Memory B cell (primary cell): ENCODE measurements at regions not wholly inside any gene's neighbourhood (a gene's known extent, or its start where the extent isn't known, plus 50 kb on each side); places are given as distances from the start of the nearest gene placed in this dataset.

Source experiments
- ATAC-seq: fragments of 150-1000 bp; cut with Tn5 transposase; 2 replicates; pipeline ENCODE4 v1.10.0; 2021; ENCODE audit warnings: low read depth, mild to moderate bottlenecking, moderate library complexity
- DNase-seq, 2 donors: peaks; one replicate each; pipeline ENCODE4 v3.0.0; 2022; ENCODE audit warnings: low spot score in 2 of 2
- H3K27ac Mint-ChIP-seq: one replicate; pipeline ENCODE4 v1.8.0; 2022; ENCODE audit warnings: mild to moderate bottlenecking, moderate library complexity, mixed read lengths
- H3K27me3 Mint-ChIP-seq: one replicate; pipeline ENCODE4 v1.8.0; 2022; ENCODE audit warnings: mixed read lengths
- H3K36me3 Mint-ChIP-seq: one replicate; pipeline ENCODE4 v1.8.0; 2022; ENCODE audit warnings: mild to moderate bottlenecking, mixed read lengths
- H3K4me1 Mint-ChIP-seq: one replicate; pipeline ENCODE4 v1.8.0; 2022; ENCODE audit warnings: mixed read lengths
- H3K4me3 Mint-ChIP-seq: one replicate; pipeline ENCODE4 v1.8.0; 2022; ENCODE audit warnings: mild to moderate bottlenecking, moderate library complexity, mixed read lengths
- H3K9me3 Mint-ChIP-seq: one replicate; pipeline ENCODE4 v1.8.0; 2022; ENCODE audit warnings: mixed read lengths

GRCh38 chr2:34012715-34013302, 413.7 kb upstream of the FAM98A start:
- Mint-ChIP-seq H3K9me3 (peaks cover 2% of the 10 kb centered on the region), H3K36me3 (no peaks in the 10 kb centered on the region)
- DNase-seq: no peak

GRCh38 chr2:34011684-34012083, 412.6 kb upstream of the FAM98A start:
- Mint-ChIP-seq H3K27ac (no peak overlapping the region), H3K4me3 (no peak overlapping the region), H3K9me3 (peaks cover 2% of the 10 kb centered on the region), H3K4me1 (no peaks in the 10 kb centered on the region), H3K27me3 (peaks cover 4% of the 10 kb centered on the region), H3K36me3 (no peaks in the 10 kb centered on the region)
- DNase-seq: no peak
- ATAC-seq: no peak

More at GRCh38 chr2:34012715-34013302, 413.7 kb upstream of the FAM98A start:
- Mint-ChIP-seq H3K27ac (no peak overlapping the region), H3K27me3 (peaks cover 4% of the 10 kb centered on the region), H3K4me3 (no peak overlapping the region), H3K4me1 (no peaks in the 10 kb centered on the region)
- ATAC-seq: no peak

- ATAC-seq (no peak), DNase-seq (no peak)
- Mint-ChIP-seq H3K9me3 (no peaks in the 10 kb centered on the region), H3K27ac (no peak overlapping the region), H3K4me1 (no peaks in the 10 kb centered on the region), H3K27me3 (peaks cover 2% of the 10 kb centered on the region), H3K36me3 (no peaks in the 10 kb centered on the region), H3K4me3 (no peak overlapping the region)
Observed at GRCh38 chr2:34005901-34006300, 406.8 kb upstream of the FAM98A start.

GRCh38 chr2:34004936-34005335, 405.8 kb upstream of the FAM98A start:
- DNase-seq (no peak), ATAC-seq (no peak)
- no peak overlapping the region for H3K4me3 Mint-ChIP-seq
- no peaks in the 10 kb centered on the region for H3K4me1 Mint-ChIP-seq
- no peaks in the 10 kb centered on the region for H3K9me3 Mint-ChIP-seq
- no peaks in the 10 kb centered on the region for H3K36me3 Mint-ChIP-seq
- H3K27me3 Mint-ChIP-seq: no peaks in the 10 kb centered on the region
- H3K27ac Mint-ChIP-seq: no peak overlapping the region

GRCh38 chr2:34003795-34004194, 404.7 kb upstream of the FAM98A start:
- no peak overlapping the region for H3K4me3 Mint-ChIP-seq
- DNase-seq: no peak

GRCh38 chr2:34001557-34001956, 402.5 kb upstream of the FAM98A start:
- Mint-ChIP-seq H3K36me3 (no peaks in the 10 kb centered on the region), H3K27ac (no peak overlapping the region), H3K4me1 (no peaks in the 10 kb centered on the region), H3K4me3 (no peak overlapping the region), H3K27me3 (no peaks in the 10 kb centered on the region), H3K9me3 (peaks cover 13% of the 10 kb centered on the region)
- ATAC-seq: no peak
- DNase-seq: no peak

More at GRCh38 chr2:34003795-34004194, 404.7 kb upstream of the FAM98A start:
- Mint-ChIP-seq H3K27ac (no peak overlapping the region), H3K36me3 (no peaks in the 10 kb centered on the region), H3K9me3 (no peaks in the 10 kb centered on the region), H3K4me1 (no peaks in the 10 kb centered on the region), H3K27me3 (no peaks in the 10 kb centered on the region)
- no peak for ATAC-seq

GRCh38 chr2:33984131-33984530, 385.0 kb upstream of the FAM98A start:
- H3K27me3 Mint-ChIP-seq: no peaks in the 10 kb centered on the region
- H3K4me3 Mint-ChIP-seq: no peak overlapping the region
- no peaks in the 10 kb centered on the region for H3K4me1 Mint-ChIP-seq
- H3K9me3 Mint-ChIP-seq: peaks cover 7% of the 10 kb centered on the region
- no peak for ATAC-seq
- H3K27ac Mint-ChIP-seq: no peak overlapping the region
- no peak for DNase-seq
- no peaks in the 10 kb centered on the region for H3K36me3 Mint-ChIP-seq

- ATAC-seq (no peak), DNase-seq (no peak)
- H3K4me3 Mint-ChIP-seq: no peak overlapping the region
- peaks cover 4% of the 10 kb centered on the region for H3K27me3 Mint-ChIP-seq
- peaks cover 12% of the 10 kb centered on the region for H3K9me3 Mint-ChIP-seq
- H3K4me1 Mint-ChIP-seq: no peaks in the 10 kb centered on the region
- no peak overlapping the region for H3K27ac Mint-ChIP-seq
- no peaks in the 10 kb centered on the region for H3K36me3 Mint-ChIP-seq
Observed at GRCh38 chr2:33978471-33978870, 379.4 kb upstream of the FAM98A start.

GRCh38 chr2:33975498-33975897, 376.4 kb upstream of the FAM98A start:
- DNase-seq (no peak), ATAC-seq (no peak)
- Mint-ChIP-seq H3K4me3 (no peak overlapping the region), H3K9me3 (peaks cover 11% of the 10 kb centered on the region), H3K36me3 (no peaks in the 10 kb centered on the region), H3K4me1 (no peaks in the 10 kb centered on the region), H3K27me3 (peaks cover 7% of the 10 kb centered on the region), H3K27ac (no peak overlapping the region)

GRCh38 chr2:33967103-33967502, 368.0 kb upstream of the FAM98A start:
- Mint-ChIP-seq H3K4me3 (no peak overlapping the region), H3K27me3 (peaks cover 3% of the 10 kb centered on the region)
- ATAC-seq: no peak

GRCh38 chr2:33958591-33958990, 359.5 kb upstream of the FAM98A start:
- H3K4me1 Mint-ChIP-seq: no peaks in the 10 kb centered on the region
- no peaks in the 10 kb centered on the region for H3K36me3 Mint-ChIP-seq
- DNase-seq: no peak
- no peak for ATAC-seq
- H3K27me3 Mint-ChIP-seq: peaks cover 3% of the 10 kb centered on the region
- H3K9me3 Mint-ChIP-seq: peaks cover 3% of the 10 kb centered on the region
- no peak overlapping the region for H3K27ac Mint-ChIP-seq
- H3K4me3 Mint-ChIP-seq: no peak overlapping the region

More at GRCh38 chr2:33967103-33967502, 368.0 kb upstream of the FAM98A start:
- Mint-ChIP-seq H3K9me3 (peaks cover 2% of the 10 kb centered on the region), H3K36me3 (no peaks in the 10 kb centered on the region), H3K4me1 (no peaks in the 10 kb centered on the region), H3K27ac (no peak overlapping the region)
- DNase-seq: no peak

- ATAC-seq: no peak
- Mint-ChIP-seq H3K4me3 (no peak overlapping the region), H3K27ac (no peak overlapping the region), H3K4me1 (no peaks in the 10 kb centered on the region), H3K27me3 (no peaks in the 10 kb centered on the region), H3K9me3 (peaks cover 3% of the 10 kb centered on the region), H3K36me3 (no peaks in the 10 kb centered on the region)
- no peak for DNase-seq
Observed at GRCh38 chr2:33949371-33949770, 350.3 kb upstream of the FAM98A start.

- Mint-ChIP-seq H3K27me3 (no peaks in the 10 kb centered on the region), H3K9me3 (peaks cover 3% of the 10 kb centered on the region), H3K4me1 (no peaks in the 10 kb centered on the region), H3K36me3 (no peaks in the 10 kb centered on the region), H3K4me3 (no peak overlapping the region), H3K27ac (no peak overlapping the region)
- DNase-seq (no peak), ATAC-seq (no peak)
Observed at GRCh38 chr2:33946193-33946592, 347.1 kb upstream of the FAM98A start.

GRCh38 chr2:33933203-33933602, 334.1 kb upstream of the FAM98A start:
- no peak for ATAC-seq
- Mint-ChIP-seq H3K9me3 (peaks cover 2% of the 10 kb centered on the region), H3K27me3 (no peaks in the 10 kb centered on the region), H3K27ac (no peak overlapping the region), H3K36me3 (no peaks in the 10 kb centered on the region), H3K4me1 (no peaks in the 10 kb centered on the region), H3K4me3 (no peak overlapping the region)
- no peak for DNase-seq

- ATAC-seq (no peak), DNase-seq (no peak)
- H3K36me3 Mint-ChIP-seq: no peaks in the 10 kb centered on the region
- H3K4me3 Mint-ChIP-seq: no peak overlapping the region
- peaks cover 1% of the 10 kb centered on the region for H3K27me3 Mint-ChIP-seq
- H3K27ac Mint-ChIP-seq: no peak overlapping the region
- H3K9me3 Mint-ChIP-seq: peaks cover 4% of the 10 kb centered on the region
- no peaks in the 10 kb centered on the region for H3K4me1 Mint-ChIP-seq
Observed at GRCh38 chr2:33931164-33931563, 332.1 kb upstream of the FAM98A start.
